H1 (cell line): ENCODE measurements at regions not wholly inside any gene's neighbourhood (a gene's known extent, or its start where the extent isn't known, plus 50 kb on each side); places are given as distances from the start of the nearest gene placed in this dataset.

Experiments
- EZH2 ChIP-seq: fragments of 200-600 bp; sonication (generic); IDR thresholded peaks from 2 replicates; pipeline ENCODE4 v1.7.1; 2012; ENCODE audit warnings: low read depth, mild to moderate bottlenecking, moderate library complexity, low read length, inconsistent platforms; ENCODE audit not compliant: severe bottlenecking
- RNF2 ChIP-seq: fragments of 200-900, 300-1000 bp; sonication (generic); IDR thresholded peaks from 2 replicates; pipeline ENCODE4 v1.7.1; 2016; ENCODE audit warnings: borderline replicate concordance, low read depth, mild to moderate bottlenecking, antibody characterized with exemption, low read length; ENCODE audit not compliant: poor library complexity, severe bottlenecking; ENCODE audit errors: missing control alignments
- YY1 ChIP-seq: IDR thresholded peaks from 2 replicates; pipeline ENCODE4 v1.6.1; 2011; ENCODE audit warnings: low read depth, mild to moderate bottlenecking, low read length
- TF ChIP-seq, protein P1 (sequence below): IDR thresholded peaks from 2 replicates; pipeline ENCODE4 v1.6.1; 2011; ENCODE audit warnings: low read length, improper control_type of control experiment
- TF ChIP-seq, protein P2 (sequence below): IDR thresholded peaks from 2 replicates; pipeline ENCODE4 v1.6.1; 2011; ENCODE audit warnings: low read depth, mild to moderate bottlenecking, low read length; ENCODE audit not compliant: insufficient read depth
- TF ChIP-seq, protein P3 (sequence below), 3 experiments: IDR thresholded peaks; 1 replicate in 2 of 3; 2 replicates in 1 of 3; pipeline versions ENCODE4 v1.5.1 to v1.6.1; 2011; ENCODE audit warnings: low read length in 3 of 3, mild to moderate bottlenecking in 3 of 3, inconsistent platforms in 2 of 3, low read depth in 1 of 3, moderate library complexity in 1 of 3; ENCODE audit not compliant: insufficient read depth in 1 of 3; ENCODE audit errors: control extremely low read depth in 1 of 3

DNA sequence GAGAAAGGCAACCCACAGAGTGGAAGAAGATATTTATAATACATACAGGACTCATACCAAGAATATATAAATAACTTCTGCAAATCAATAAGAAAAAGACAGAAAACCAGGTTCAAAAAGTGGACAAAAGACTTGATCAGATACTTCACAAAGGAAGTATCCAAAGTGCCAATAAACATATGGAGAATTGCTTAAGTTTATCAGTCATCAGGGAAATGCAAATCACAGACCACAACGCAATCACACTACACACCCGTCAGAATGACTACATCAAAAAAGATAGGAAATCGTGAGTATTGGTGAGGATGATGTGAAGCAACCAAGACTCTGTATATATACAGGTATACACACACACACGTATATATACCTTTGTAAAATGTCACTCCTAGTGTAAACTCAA lies 180.6 kb downstream of the FAM43A start:
- TF ChIP-seq, protein P1, sequence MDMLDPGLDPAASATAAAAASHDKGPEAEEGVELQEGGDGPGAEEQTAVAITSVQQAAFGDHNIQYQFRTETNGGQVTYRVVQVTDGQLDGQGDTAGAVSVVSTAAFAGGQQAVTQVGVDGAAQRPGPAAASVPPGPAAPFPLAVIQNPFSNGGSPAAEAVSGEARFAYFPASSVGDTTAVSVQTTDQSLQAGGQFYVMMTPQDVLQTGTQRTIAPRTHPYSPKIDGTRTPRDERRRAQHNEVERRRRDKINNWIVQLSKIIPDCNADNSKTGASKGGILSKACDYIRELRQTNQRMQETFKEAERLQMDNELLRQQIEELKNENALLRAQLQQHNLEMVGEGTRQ: no peak
- no peak for TF ChIP-seq YY1
- no peak for TF ChIP-seq RNF2
- TF ChIP-seq, protein P2, sequence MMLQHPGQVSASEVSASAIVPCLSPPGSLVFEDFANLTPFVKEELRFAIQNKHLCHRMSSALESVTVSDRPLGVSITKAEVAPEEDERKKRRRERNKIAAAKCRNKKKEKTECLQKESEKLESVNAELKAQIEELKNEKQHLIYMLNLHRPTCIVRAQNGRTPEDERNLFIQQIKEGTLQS: no peak
- no peak for TF ChIP-seq EZH2
- TF ChIP-seq, protein P3, sequence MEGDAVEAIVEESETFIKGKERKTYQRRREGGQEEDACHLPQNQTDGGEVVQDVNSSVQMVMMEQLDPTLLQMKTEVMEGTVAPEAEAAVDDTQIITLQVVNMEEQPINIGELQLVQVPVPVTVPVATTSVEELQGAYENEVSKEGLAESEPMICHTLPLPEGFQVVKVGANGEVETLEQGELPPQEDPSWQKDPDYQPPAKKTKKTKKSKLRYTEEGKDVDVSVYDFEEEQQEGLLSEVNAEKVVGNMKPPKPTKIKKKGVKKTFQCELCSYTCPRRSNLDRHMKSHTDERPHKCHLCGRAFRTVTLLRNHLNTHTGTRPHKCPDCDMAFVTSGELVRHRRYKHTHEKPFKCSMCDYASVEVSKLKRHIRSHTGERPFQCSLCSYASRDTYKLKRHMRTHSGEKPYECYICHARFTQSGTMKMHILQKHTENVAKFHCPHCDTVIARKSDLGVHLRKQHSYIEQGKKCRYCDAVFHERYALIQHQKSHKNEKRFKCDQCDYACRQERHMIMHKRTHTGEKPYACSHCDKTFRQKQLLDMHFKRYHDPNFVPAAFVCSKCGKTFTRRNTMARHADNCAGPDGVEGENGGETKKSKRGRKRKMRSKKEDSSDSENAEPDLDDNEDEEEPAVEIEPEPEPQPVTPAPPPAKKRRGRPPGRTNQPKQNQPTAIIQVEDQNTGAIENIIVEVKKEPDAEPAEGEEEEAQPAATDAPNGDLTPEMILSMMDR (IDR thresholded peaks at IDR 0.05; ENCODE audit: control extremely low read depth in 1 of 3, insufficient read depth in 1 of 3, low read depth in 1 of 3, low read length in 3 of 3): no peak
